ENCODE measurements at regions not wholly inside any gene's neighbourhood (a gene's known extent, or its start where the extent isn't known, plus 50 kb on each side); places are given as distances from the start of the nearest gene placed in this dataset.
"Not testable (repeated sequence)": the region's sequence is repeated elsewhere in the genome, so short reads cannot be mapped to it uniquely, and the experiment has no call there.

- Histone ChIP-seq H3K9me3 (ENCODE audit: control insufficient read depth in 4 of 4, low read length in 3 of 4) (no peaks in the 10 kb centered on the region), H3K9ac (ENCODE audit: low read depth in 1 of 2, low read length in 2 of 2) (no peak overlapping the region), H3K36me3 (ENCODE audit: control insufficient read depth in 4 of 4, insufficient read depth in 3 of 4, low read depth in 1 of 4, low read length in 3 of 4) (no peaks in the 10 kb centered on the region), H3K27me3 (ENCODE audit: control insufficient read depth in 4 of 4, insufficient read depth in 4 of 4, low read length in 3 of 4) (no peaks in the 10 kb centered on the region), H3K4me3 (ENCODE audit: low read depth in 1 of 3, low read length in 3 of 3) (no peak overlapping the region), H3K27ac (ENCODE audit: low read depth in 1 of 2, low read length in 2 of 2) (no peak overlapping the region), H3K4me1 (ENCODE audit: control insufficient read depth in 4 of 4, insufficient read depth in 4 of 4, low read length in 3 of 4) (no peaks in the 10 kb centered on the region)
- WGBS, result 85% methylated on average over 5 of the region's 5 CpGs
- no peak for TF ChIP-seq TAF1 (conservative IDR thresholded peaks at IDR 0.05)
- TF ChIP-seq HNF4G (IDR thresholded peaks at IDR 0.05), result no peak
- no peak for DNase-seq (ENCODE audit: low spot score)
These were observed 181.6 kb upstream of the FST start for GRCh38 chr5:53298841-53299240.

GRCh38 chr5:53302529-53302928, 177.9 kb upstream of the FST start:
- DNase-seq (ENCODE audit: low spot score), result no peak
- Histone ChIP-seq H3K36me3 (ENCODE audit: control insufficient read depth in 4 of 4, insufficient read depth in 3 of 4, low read depth in 1 of 4, low read length in 3 of 4) (no peaks in the 10 kb centered on the region), H3K9ac (ENCODE audit: low read depth in 1 of 2, low read length in 2 of 2) (no peak overlapping the region), H3K4me3 (ENCODE audit: low read depth in 1 of 3, low read length in 3 of 3) (no peak overlapping the region), H3K27me3 (ENCODE audit: control insufficient read depth in 4 of 4, insufficient read depth in 4 of 4, low read length in 3 of 4) (no peaks in the 10 kb centered on the region), H3K27ac (ENCODE audit: low read depth in 1 of 2, low read length in 2 of 2) (no peak overlapping the region), H3K9me3 (ENCODE audit: control insufficient read depth in 4 of 4, low read length in 3 of 4) (no peaks in the 10 kb centered on the region), H3K4me1 (ENCODE audit: control insufficient read depth in 4 of 4, insufficient read depth in 4 of 4, low read length in 3 of 4) (no peaks in the 10 kb centered on the region)
- TF ChIP-seq JUND (IDR thresholded peaks at IDR 0.05) (no peak), HNF4G (IDR thresholded peaks at IDR 0.05) (no peak)
- WGBS, result 80% methylated on average over 1 of the region's 1 CpG

GRCh38 chr5:53303105-53303504, 177.3 kb upstream of the FST start:
- H3K9ac ChIP-seq (ENCODE audit: low read depth in 1 of 2, low read length in 2 of 2), result no peak overlapping the region
- H3K27ac ChIP-seq (ENCODE audit: low read depth in 1 of 2, low read length in 2 of 2), result no peak overlapping the region
- DNase-seq (ENCODE audit: low spot score), result no peak
- TF ChIP-seq REST (IDR thresholded peaks at IDR 0.05), result no peak
- TF ChIP-seq YY1 (IDR thresholded peaks at IDR 0.05), result no peak
- TF ChIP-seq FOXA1 (IDR thresholded peaks at IDR 0.05), result no peak
- no peak for TF ChIP-seq MAX (IDR thresholded peaks at IDR 0.05)
- no peaks in the 10 kb centered on the region for H3K36me3 ChIP-seq (ENCODE audit: control insufficient read depth in 4 of 4, insufficient read depth in 3 of 4, low read depth in 1 of 4, low read length in 3 of 4)
- no peaks in the 10 kb centered on the region for H3K27me3 ChIP-seq (ENCODE audit: control insufficient read depth in 4 of 4, insufficient read depth in 4 of 4, low read length in 3 of 4)
- no peak overlapping the region for H3K4me3 ChIP-seq (ENCODE audit: low read depth in 1 of 3, low read length in 3 of 3)
- no peaks in the 10 kb centered on the region for H3K4me1 ChIP-seq (ENCODE audit: control insufficient read depth in 4 of 4, insufficient read depth in 4 of 4, low read length in 3 of 4)
- WGBS, result 41% methylated on average over 1 of the region's 1 CpG
- H3K9me3 ChIP-seq (ENCODE audit: control insufficient read depth in 4 of 4, low read length in 3 of 4), result no peaks in the 10 kb centered on the region

GRCh38 chr5:53305316-53305715, 175.1 kb upstream of the FST start:
- not testable (repeated sequence) for H3K36me3 ChIP-seq (ENCODE audit: control insufficient read depth in 4 of 4, insufficient read depth in 3 of 4, low read depth in 1 of 4, low read length in 3 of 4); H3K4me3 ChIP-seq (ENCODE audit: low read depth in 1 of 3, low read length in 3 of 3); H3K9me3 ChIP-seq (ENCODE audit: control insufficient read depth in 4 of 4, low read length in 3 of 4); H3K9ac ChIP-seq (ENCODE audit: low read depth in 1 of 2, low read length in 2 of 2); DNase-seq (ENCODE audit: low spot score); H3K27ac ChIP-seq (ENCODE audit: low read depth in 1 of 2, low read length in 2 of 2); H3K4me1 ChIP-seq (ENCODE audit: control insufficient read depth in 4 of 4, insufficient read depth in 4 of 4, low read length in 3 of 4); H3K27me3 ChIP-seq (ENCODE audit: control insufficient read depth in 4 of 4, insufficient read depth in 4 of 4, low read length in 3 of 4)
- WGBS, result 70% methylated on average over 1 of the region's 1 CpG

Data from liver (tissue), 7 donors.